BE2C (cell line): ENCODE measurements at regions not wholly inside any gene's neighbourhood (a gene's known extent, or its start where the extent isn't known, plus 50 kb on each side); places are given as distances from the start of the nearest gene placed in this dataset.
A peak's percentile ranks its signal among the peaks of the same experiment; 100 is the strongest.

Source experiments
- DNase-seq: peaks from one replicate; pipeline ENCODE4 v3.0.0-alpha.2; 2020
- H3K27me3 ChIP-seq: fragments of 250-450 bp; sonication (Bioruptor Pico); 2 replicates; pipeline ENCODE4 v1.5.1; 2020; ENCODE audit warnings: mild to moderate bottlenecking
- H3K36me3 ChIP-seq: fragments of 250-450 bp; sonication (Bioruptor Pico); 2 replicates; pipeline ENCODE4 v1.5.1; 2020; ENCODE audit warnings: mild to moderate bottlenecking
- H3K4me1 ChIP-seq: fragments of 250-450 bp; sonication (Bioruptor Pico); 2 replicates; pipeline ENCODE4 v1.5.1; 2020
- H3K4me3 ChIP-seq: 2 replicates; pipeline ENCODE4 v1.5.1; 2011; ENCODE audit warnings: low read depth, low read length
- H3K9me3 ChIP-seq: fragments of 250-450 bp; sonication (Bioruptor Pico); 2 replicates; pipeline ENCODE4 v1.5.1; 2020
- TF ChIP-seq, protein P1 (sequence below): IDR thresholded peaks from 2 replicates; pipeline ENCODE4 v1.5.1; 2012; ENCODE audit warnings: mild to moderate bottlenecking, low read depth, low read length

DNA sequence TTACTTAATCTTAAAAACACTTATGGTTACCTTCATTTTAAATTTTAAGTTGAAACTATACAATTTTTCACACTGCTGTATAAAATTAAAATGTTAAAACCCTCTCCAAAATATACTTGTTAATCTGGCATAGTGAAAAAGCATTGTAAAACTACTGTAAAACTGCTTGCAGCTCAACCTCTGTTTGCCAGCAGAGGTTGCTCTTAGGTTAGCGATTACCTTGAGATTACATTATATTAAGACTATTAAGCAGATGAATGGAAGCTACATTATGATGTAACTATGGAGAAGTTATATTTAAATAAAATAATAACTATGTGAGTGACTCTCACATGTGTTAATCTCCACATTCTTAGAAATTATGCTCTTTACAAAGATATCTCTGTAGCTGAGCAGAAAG lies 143.6 kb upstream of the SLITRK3 start:
- no peak overlapping the region for H3K4me3 ChIP-seq
- H3K9me3 ChIP-seq, result no peaks in the 10 kb centered on the region
- no peaks in the 10 kb centered on the region for H3K27me3 ChIP-seq
- no peaks in the 10 kb centered on the region for H3K36me3 ChIP-seq
- no peaks in the 10 kb centered on the region for H3K4me1 ChIP-seq
- peak; percentile 5 for DNase-seq
- TF ChIP-seq, protein P1, sequence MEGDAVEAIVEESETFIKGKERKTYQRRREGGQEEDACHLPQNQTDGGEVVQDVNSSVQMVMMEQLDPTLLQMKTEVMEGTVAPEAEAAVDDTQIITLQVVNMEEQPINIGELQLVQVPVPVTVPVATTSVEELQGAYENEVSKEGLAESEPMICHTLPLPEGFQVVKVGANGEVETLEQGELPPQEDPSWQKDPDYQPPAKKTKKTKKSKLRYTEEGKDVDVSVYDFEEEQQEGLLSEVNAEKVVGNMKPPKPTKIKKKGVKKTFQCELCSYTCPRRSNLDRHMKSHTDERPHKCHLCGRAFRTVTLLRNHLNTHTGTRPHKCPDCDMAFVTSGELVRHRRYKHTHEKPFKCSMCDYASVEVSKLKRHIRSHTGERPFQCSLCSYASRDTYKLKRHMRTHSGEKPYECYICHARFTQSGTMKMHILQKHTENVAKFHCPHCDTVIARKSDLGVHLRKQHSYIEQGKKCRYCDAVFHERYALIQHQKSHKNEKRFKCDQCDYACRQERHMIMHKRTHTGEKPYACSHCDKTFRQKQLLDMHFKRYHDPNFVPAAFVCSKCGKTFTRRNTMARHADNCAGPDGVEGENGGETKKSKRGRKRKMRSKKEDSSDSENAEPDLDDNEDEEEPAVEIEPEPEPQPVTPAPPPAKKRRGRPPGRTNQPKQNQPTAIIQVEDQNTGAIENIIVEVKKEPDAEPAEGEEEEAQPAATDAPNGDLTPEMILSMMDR, result peak; percentile 56

DNA sequence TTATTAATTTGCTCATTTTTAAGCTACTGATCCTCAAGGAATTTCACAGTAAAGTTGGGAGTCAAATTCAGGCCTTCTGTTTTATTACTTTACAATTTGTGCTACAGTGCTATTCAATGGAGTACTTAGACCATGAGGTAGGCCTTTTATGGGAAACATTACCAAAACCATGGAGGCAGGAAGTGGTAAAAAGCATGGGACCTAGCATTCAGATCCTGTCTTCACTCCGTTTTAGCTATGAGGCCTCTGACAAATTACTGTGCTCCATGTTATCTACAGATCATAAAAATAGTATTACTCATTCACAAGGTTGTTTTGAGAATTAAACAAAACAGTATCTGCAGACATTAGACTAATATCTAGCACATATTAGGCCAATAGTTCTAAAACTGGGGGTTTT lies 140.6 kb upstream of the SLITRK3 start:
- H3K36me3 ChIP-seq, result no peaks in the 10 kb centered on the region
- H3K27me3 ChIP-seq, result no peaks in the 10 kb centered on the region
- no peaks in the 10 kb centered on the region for H3K9me3 ChIP-seq
- H3K4me1 ChIP-seq, result no peaks in the 10 kb centered on the region
- TF ChIP-seq, protein P1, result no peak
- DNase-seq, result no peak
- H3K4me3 ChIP-seq, result no peak overlapping the region
